ENCODE measurements at regions not wholly inside any gene's neighbourhood (a gene's known extent, or its start where the extent isn't known, plus 50 kb on each side); places are given as distances from the start of the nearest gene placed in this dataset.

GRCh38 chr6:33924681-33925080, 120.9 kb upstream of the MLN start:
- TF ChIP-seq POLR2A (IDR thresholded peaks at IDR 0.05): no peak
- no peak for TF ChIP-seq CTCF (IDR thresholded peaks at IDR 0.05)

All from adrenal gland (tissue), 5 donors.